GM06990 (cell line): ENCODE measurements at regions not wholly inside any gene's neighbourhood (a gene's known extent, or its start where the extent isn't known, plus 50 kb on each side); places are given as distances from the start of the nearest gene placed in this dataset.

Experiments
- DNase-seq: peaks from one replicate; pipeline ENCODE4 v3.0.0-alpha.2; 2011; ENCODE audit not compliant: insufficient read length; ENCODE audit errors: extremely low read depth
- H3K27me3 ChIP-seq: replicated peaks from 2 replicates; pipeline ENCODE4 v1.6.0; 2011; ENCODE audit warnings: low read length; ENCODE audit not compliant: control insufficient read depth, insufficient read depth
- H3K36me3 ChIP-seq: 2 replicates; pipeline ENCODE4 v1.5.1; 2011; ENCODE audit warnings: low read length; ENCODE audit not compliant: control insufficient read depth, insufficient read depth
- H3K4me3 ChIP-seq: replicated peaks from 2 replicates; pipeline ENCODE4 v1.5.1; 2011; ENCODE audit warnings: low read depth, mild to moderate bottlenecking, control low read depth, low read length
- TF ChIP-seq, protein P1 (sequence below): IDR thresholded peaks from 2 replicates; pipeline ENCODE4 v1.5.1; 2011; ENCODE audit warnings: low read length, control low read depth, mild to moderate bottlenecking, inconsistent platforms; ENCODE audit not compliant: insufficient read depth, poor library complexity, severe bottlenecking

DNA sequence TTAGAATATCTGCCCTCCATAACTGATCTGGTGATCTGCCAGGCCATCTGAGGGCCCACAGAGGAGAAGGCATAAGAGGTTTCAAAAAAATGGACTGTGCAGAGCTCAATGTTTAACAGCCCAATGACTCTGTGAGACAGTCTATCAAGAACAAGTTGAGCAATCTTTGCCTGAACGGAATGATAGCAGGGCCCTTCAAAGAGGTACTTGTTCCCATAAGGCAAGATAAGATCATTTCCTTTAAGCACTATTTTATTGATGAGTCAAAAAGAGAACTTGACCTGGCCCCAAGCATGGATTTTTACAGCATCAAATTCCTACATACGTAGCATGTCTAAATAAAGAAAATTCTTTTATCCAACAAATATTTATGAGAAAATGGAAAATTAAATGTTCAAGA lies 182.8 kb downstream of the IDS start:
- no peak for DNase-seq
- H3K36me3 ChIP-seq: no peaks in the 10 kb centered on the region
- H3K27me3 ChIP-seq: no peaks in the 10 kb centered on the region
- H3K4me3 ChIP-seq: no peak overlapping the region
- TF ChIP-seq, protein P1, sequence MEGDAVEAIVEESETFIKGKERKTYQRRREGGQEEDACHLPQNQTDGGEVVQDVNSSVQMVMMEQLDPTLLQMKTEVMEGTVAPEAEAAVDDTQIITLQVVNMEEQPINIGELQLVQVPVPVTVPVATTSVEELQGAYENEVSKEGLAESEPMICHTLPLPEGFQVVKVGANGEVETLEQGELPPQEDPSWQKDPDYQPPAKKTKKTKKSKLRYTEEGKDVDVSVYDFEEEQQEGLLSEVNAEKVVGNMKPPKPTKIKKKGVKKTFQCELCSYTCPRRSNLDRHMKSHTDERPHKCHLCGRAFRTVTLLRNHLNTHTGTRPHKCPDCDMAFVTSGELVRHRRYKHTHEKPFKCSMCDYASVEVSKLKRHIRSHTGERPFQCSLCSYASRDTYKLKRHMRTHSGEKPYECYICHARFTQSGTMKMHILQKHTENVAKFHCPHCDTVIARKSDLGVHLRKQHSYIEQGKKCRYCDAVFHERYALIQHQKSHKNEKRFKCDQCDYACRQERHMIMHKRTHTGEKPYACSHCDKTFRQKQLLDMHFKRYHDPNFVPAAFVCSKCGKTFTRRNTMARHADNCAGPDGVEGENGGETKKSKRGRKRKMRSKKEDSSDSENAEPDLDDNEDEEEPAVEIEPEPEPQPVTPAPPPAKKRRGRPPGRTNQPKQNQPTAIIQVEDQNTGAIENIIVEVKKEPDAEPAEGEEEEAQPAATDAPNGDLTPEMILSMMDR: no peak

DNA sequence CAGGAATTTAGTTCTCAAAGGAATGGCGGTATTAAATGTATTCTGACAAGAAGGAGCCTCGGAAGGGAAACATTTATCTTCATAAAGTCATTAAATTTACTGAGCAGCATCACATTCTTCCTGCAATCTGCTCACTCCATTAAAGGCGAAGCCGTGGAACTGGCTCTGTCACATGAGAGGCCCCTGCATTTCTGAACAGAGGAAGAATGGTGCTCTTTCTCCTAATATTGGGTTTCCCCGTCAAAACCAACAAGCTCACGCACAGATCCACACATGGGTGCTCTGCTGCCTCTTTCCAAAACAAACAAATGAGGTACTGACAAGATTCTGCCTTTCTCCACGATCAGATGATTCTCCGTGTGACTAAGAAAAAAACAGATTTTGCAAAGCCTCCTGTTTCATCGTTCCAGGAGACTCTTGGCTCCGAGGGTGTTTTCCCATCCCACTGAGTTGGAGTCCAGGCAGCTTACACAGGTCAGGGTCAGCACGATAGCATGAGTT lies 191.2 kb downstream of the IDS start:
- no peaks in the 10 kb centered on the region for H3K36me3 ChIP-seq
- H3K27me3 ChIP-seq: no peaks in the 10 kb centered on the region
- no peak for DNase-seq
- TF ChIP-seq, protein P1: no peak
- no peak overlapping the region for H3K4me3 ChIP-seq

DNA sequence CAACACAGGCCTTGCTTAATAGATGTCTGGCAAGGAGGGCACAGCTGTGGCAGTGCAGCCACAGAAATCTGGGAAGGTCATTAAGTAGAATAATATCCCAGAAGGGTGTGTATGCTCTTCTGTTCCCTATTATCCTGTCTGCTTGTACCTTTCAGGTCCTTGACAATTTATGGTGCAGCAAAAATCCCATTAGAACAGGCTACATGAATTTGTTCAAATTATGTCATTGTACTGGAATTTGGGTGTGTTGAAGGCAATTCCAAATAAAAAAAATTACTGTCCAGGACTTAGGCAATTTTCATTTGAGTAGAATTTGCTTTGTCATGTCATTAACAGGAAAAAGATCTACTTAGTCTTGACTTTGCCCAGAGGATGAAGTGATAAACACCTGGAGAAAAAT lies 192.1 kb downstream of the IDS start:
- TF ChIP-seq, protein P1: no peak
- no peaks in the 10 kb centered on the region for H3K27me3 ChIP-seq
- DNase-seq: no peak
- H3K4me3 ChIP-seq: no peak overlapping the region
- H3K36me3 ChIP-seq: no peaks in the 10 kb centered on the region

DNA sequence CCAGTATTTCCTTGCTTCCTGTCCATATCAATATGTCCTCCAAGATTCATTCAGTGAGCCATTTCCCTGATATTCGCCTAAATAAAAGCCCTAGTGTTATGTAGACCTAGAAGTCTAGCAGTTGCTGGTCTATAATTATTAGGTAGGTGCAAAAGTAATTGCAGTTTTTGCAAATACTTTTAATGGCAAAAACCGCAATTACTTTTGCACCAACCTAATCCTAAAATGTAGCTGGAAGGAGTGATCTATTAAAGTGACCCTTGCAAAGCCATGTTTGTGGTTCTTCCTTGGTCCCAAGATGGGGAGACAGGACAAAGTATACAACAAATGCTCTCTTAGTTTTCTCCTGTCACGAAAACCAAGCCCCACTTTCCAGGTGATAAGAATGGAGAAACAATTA lies 193.0 kb downstream of the IDS start:
- TF ChIP-seq, protein P1: no peak
- Histone ChIP-seq H3K36me3 (no peaks in the 10 kb centered on the region), H3K27me3 (no peaks in the 10 kb centered on the region), H3K4me3 (no peak overlapping the region)
- no peak for DNase-seq

DNA sequence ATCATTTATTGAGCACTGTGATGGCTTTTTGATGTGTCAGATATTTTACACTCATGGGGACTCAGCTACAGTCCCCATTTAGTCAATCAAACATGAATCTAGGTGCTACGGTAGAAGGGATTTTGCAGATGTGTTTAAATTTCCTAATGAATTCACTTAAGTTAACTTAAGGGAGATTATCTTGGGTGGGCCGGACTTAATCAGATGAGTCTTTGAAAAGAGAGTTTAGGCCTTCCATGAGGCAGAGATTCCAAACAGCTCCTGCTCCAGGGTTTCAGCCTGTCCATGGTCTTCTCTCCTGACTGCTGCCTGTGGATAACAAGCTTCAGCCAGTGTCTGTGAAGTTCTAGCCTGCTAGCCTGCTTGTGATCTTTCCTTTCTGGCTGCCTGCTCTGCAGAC lies 202.4 kb downstream of the IDS start:
- TF ChIP-seq, protein P1: no peak
- no peak for DNase-seq
- no peak overlapping the region for H3K4me3 ChIP-seq
- no peaks in the 10 kb centered on the region for H3K27me3 ChIP-seq
- H3K36me3 ChIP-seq: no peaks in the 10 kb centered on the region

DNA sequence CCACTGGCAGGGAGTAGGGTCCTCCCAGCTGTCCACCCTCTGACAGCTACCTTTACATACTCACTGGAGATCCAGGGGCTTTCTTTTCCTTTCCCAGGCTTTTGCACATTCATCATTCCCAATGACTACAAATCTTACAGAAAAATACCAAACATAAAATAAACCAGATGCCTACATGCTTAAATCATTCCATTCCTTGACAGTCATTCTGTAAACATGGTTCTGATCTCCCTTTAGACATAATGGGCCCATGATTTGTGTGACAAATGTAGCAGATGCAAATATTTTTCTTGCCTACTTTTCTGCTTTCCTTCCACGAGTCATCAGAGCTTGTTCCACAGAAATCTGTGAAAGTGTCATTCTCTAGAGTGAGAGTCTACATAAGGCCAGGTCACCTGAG lies 207.0 kb downstream of the IDS start:
- Histone ChIP-seq H3K4me3 (no peak overlapping the region), H3K27me3 (no peaks in the 10 kb centered on the region), H3K36me3 (no peaks in the 10 kb centered on the region)
- no peak for DNase-seq
- TF ChIP-seq, protein P1: no peak
